ENCODE measurements at regions not wholly inside any gene's neighbourhood (a gene's known extent, or its start where the extent isn't known, plus 50 kb on each side); places are given as distances from the start of the nearest gene placed in this dataset.
"Not testable (repeated sequence)": the region's sequence is repeated elsewhere in the genome, so short reads cannot be mapped to it uniquely, and the experiment has no call there.

GRCh38 chr3:20482350-20482749, 296.3 kb upstream of the SGO1 start:
- TF ChIP-seq CTCF (IDR thresholded peaks at IDR 0.05), result no peak
- H3K36me3 ChIP-seq, result no peaks in the 10 kb centered on the region
- peaks cover 0 to 26% of the 10 kb centered on the region in 2 donors for H3K9me3 ChIP-seq
- ATAC-seq (no peak), DNase-seq (no peak)
- H3K27me3 ChIP-seq, result no peaks in the 10 kb centered on the region
- H3K4me1 ChIP-seq, result no peaks in the 10 kb centered on the region
- H3K4me3 ChIP-seq, result no peak overlapping the region
- no peak overlapping the region for H3K27ac ChIP-seq
- intact Hi-C loops (cut with DNase I), result no loop called here

GRCh38 chr3:20480786-20481365, 294.9 kb upstream of the SGO1 start:
- Histone ChIP-seq H3K4me3 (no peak overlapping the region), H3K36me3 (no peaks in the 10 kb centered on the region), H3K4me1 (no peaks in the 10 kb centered on the region), H3K27me3 (no peaks in the 10 kb centered on the region), H3K27ac (no peak overlapping the region), H3K9me3 (peaks cover 0 to 26% of the 10 kb centered on the region in 2 donors)
- no peak for DNase-seq
- no peak for ATAC-seq
- intact Hi-C loops (cut with DNase I), result no loop called here
- TF ChIP-seq CTCF (IDR thresholded peaks at IDR 0.05), result no peak

GRCh38 chr3:20478436-20478835, 292.4 kb upstream of the SGO1 start:
- H3K27me3 ChIP-seq, result no peaks in the 10 kb centered on the region
- no peaks in the 10 kb centered on the region for H3K36me3 ChIP-seq
- TF ChIP-seq CTCF (IDR thresholded peaks at IDR 0.05), result no peak
- H3K4me3 ChIP-seq, result no peak overlapping the region
- ATAC-seq, result no peak
- no peaks in the 10 kb centered on the region for H3K4me1 ChIP-seq
- no peak overlapping the region for H3K27ac ChIP-seq
- no peak for DNase-seq
- H3K9me3 ChIP-seq, result peaks cover 0 to 17% of the 10 kb centered on the region in 2 donors
- intact Hi-C loops (cut with DNase I), result no loop called here

GRCh38 chr3:20464237-20464636, 278.2 kb upstream of the SGO1 start:
- ATAC-seq; H3K27ac ChIP-seq; DNase-seq; H3K4me3 ChIP-seq; intact Hi-C loops (cut with DNase I); H3K4me1 ChIP-seq; H3K36me3 ChIP-seq; H3K27me3 ChIP-seq: not testable (repeated sequence)
- peaks cover 0 to 29% of the 10 kb centered on the region in 2 donors for H3K9me3 ChIP-seq

GRCh38 chr3:20462723-20463122, 276.7 kb upstream of the SGO1 start:
- Histone ChIP-seq H3K27ac (no peak overlapping the region), H3K4me3 (no peak overlapping the region), H3K27me3 (no peaks in the 10 kb centered on the region), H3K4me1 (no peaks in the 10 kb centered on the region), H3K36me3 (no peaks in the 10 kb centered on the region), H3K9me3 (peaks cover 0 to 27% of the 10 kb centered on the region in 2 donors)
- no peak for TF ChIP-seq CTCF (IDR thresholded peaks at IDR 0.05)
- DNase-seq (no peak), ATAC-seq (no peak)
- intact Hi-C loops (cut with DNase I), result no loop called here

GRCh38 chr3:20462226-20462625, 276.2 kb upstream of the SGO1 start:
- TF ChIP-seq CTCF (IDR thresholded peaks at IDR 0.05), result no peak
- intact Hi-C loops (cut with DNase I), result no loop called here
- Histone ChIP-seq H3K27me3 (no peaks in the 10 kb centered on the region), H3K4me1 (no peaks in the 10 kb centered on the region), H3K9me3 (peaks cover 0 to 28% of the 10 kb centered on the region in 2 donors), H3K36me3 (no peaks in the 10 kb centered on the region), H3K4me3 (no peak overlapping the region), H3K27ac (no peak overlapping the region)
- DNase-seq (no peak), ATAC-seq (no peak)

Measured in left lung (tissue), 4 donors.